Body of pancreas (tissue), 4 donors: ENCODE measurements at regions not wholly inside any gene's neighbourhood (a gene's known extent, or its start where the extent isn't known, plus 50 kb on each side); places are given as distances from the start of the nearest gene placed in this dataset.
"Not testable (repeated sequence)": the region's sequence is repeated elsewhere in the genome, so short reads cannot be mapped to it uniquely, and the experiment has no call there.

Experiments
- CTCF ChIP-seq, 7 experiments: fragments of 450-650 bp in 4 of 7; fragments of 200-600 bp in 3 of 7; sonication (generic) in 3 of 7; IDR thresholded peaks; one replicate each; pipeline ENCODE4 v1.5.1; 2016 to 2019; ENCODE audit warnings: antibody characterized with exemption in 7 of 7
- POLR2A ChIP-seq, 3 donors: fragments of 450-650 bp; IDR thresholded peaks; one replicate each; pipeline ENCODE4 v1.6.1; 2016; ENCODE audit warnings: antibody characterized with exemption in 3 of 3, mild to moderate bottlenecking in 2 of 3

- TF ChIP-seq CTCF, POLR2A (IDR thresholded peaks at IDR 0.05): not testable (repeated sequence)
Measured at GRCh38 chrX:65819983-65820382, 152.5 kb downstream of the MSN start.
